Neural cell (in vitro differentiated cells): ENCODE measurements at regions not wholly inside any gene's neighbourhood (a gene's known extent, or its start where the extent isn't known, plus 50 kb on each side); places are given as distances from the start of the nearest gene placed in this dataset.

ENCODE experiments used
- H2AFZ ChIP-seq: fragments of 200-600, 300-800 bp; sonication (generic), shearing (Covaris generic); 2 replicates; pipeline ENCODE4 v1.6.0; 2014; ENCODE audit warnings: low read depth, mild to moderate bottlenecking, antibody characterized with exemption, low read length, moderate library complexity
- H3F3A ChIP-seq: fragments of 200-600 bp; shearing (Covaris generic); 2 replicates; pipeline ENCODE4 v1.6.1; 2016; ENCODE audit warnings: mild to moderate bottlenecking, moderate library complexity, mixed read lengths, antibody characterized with exemption, low read length; ENCODE audit not compliant: insufficient read depth, poor library complexity, severe bottlenecking
- H3K27ac ChIP-seq: fragments of 200-600, 300-800 bp; sonication (generic), shearing (Covaris generic); 2 replicates; pipeline ENCODE4 v1.5.1; 2014; ENCODE audit warnings: mild to moderate bottlenecking, low read length, moderate library complexity
- H3K27me3 ChIP-seq: fragments of 300-800, 200-600 bp; sonication (generic), shearing (Covaris generic); 2 replicates; pipeline ENCODE4 v1.6.0; 2014; ENCODE audit warnings: mild to moderate bottlenecking, low read depth, low read length, moderate library complexity; ENCODE audit not compliant: insufficient read depth
- H3K36me3 ChIP-seq: fragments of 300-800, 200-600 bp; sonication (generic), shearing (Covaris generic); 2 replicates; pipeline ENCODE4 v1.5.1; 2014; ENCODE audit warnings: mild to moderate bottlenecking, antibody characterized with exemption, low read length, moderate library complexity; ENCODE audit not compliant: insufficient read depth
- H3K4me2 ChIP-seq: fragments of 300-800, 200-600 bp; sonication (generic), shearing (Covaris generic); 2 replicates; pipeline ENCODE4 v1.6.0; 2014; ENCODE audit warnings: mild to moderate bottlenecking, low read length
- H3K4me3 ChIP-seq: fragments of 300-800, 200-600 bp; sonication (generic), shearing (Covaris generic); 2 replicates; pipeline ENCODE4 v1.5.1; 2014; ENCODE audit warnings: mild to moderate bottlenecking, low read length, moderate library complexity
- H3K79me2 ChIP-seq: fragments of 200-600 bp; shearing (Covaris generic); replicated peaks from 2 replicates; pipeline ENCODE4 v1.6.0; 2014; ENCODE audit warnings: mild to moderate bottlenecking, low read length, moderate library complexity; ENCODE audit not compliant: insufficient read depth
- H3K9ac ChIP-seq: fragments of 300-800, 200-600 bp; sonication (generic), shearing (Covaris generic); 2 replicates; pipeline ENCODE4 v1.6.1; 2016; ENCODE audit warnings: mild to moderate bottlenecking, low read length, mixed read lengths
- H3K9me2 ChIP-seq: fragments of 200-600 bp; shearing (Covaris generic); 2 replicates; pipeline ENCODE4 v1.6.1; 2016; ENCODE audit warnings: mild to moderate bottlenecking, low read length, mixed read lengths; ENCODE audit not compliant: insufficient read depth
- H3K9me3 ChIP-seq: fragments of 200-600, 300-800 bp; sonication (generic), shearing (Covaris generic); 2 replicates; pipeline ENCODE4 v1.6.1; 2016; ENCODE audit warnings: mild to moderate bottlenecking, mixed run types, low read length, moderate library complexity, mixed read lengths
- H4K20me1 ChIP-seq: fragments of 200-600 bp; shearing (Covaris generic); 2 replicates; pipeline ENCODE4 v1.6.1; 2016; ENCODE audit warnings: mild to moderate bottlenecking, mixed run types; ENCODE audit not compliant: insufficient read depth
- EP300 ChIP-seq: fragments of 450-650 bp; conservative IDR thresholded peaks from 2 replicates; pipeline ENCODE4 v1.6.1; 2014; ENCODE audit warnings: antibody characterized with exemption, mild to moderate bottlenecking, moderate library complexity; ENCODE audit not compliant: poor library complexity, severe bottlenecking
- EZH2 ChIP-seq: fragments of 200-600, 300-800 bp; shearing (Covaris generic), sonication (generic); IDR thresholded peaks from 2 replicates; pipeline ENCODE4 v1.6.1; 2014; ENCODE audit warnings: antibody characterized with exemption, low read length, borderline replicate concordance, mild to moderate bottlenecking; ENCODE audit not compliant: insufficient read depth, poor library complexity, severe bottlenecking
- MXI1 ChIP-seq: fragments of 450-650 bp; conservative IDR thresholded peaks from 2 replicates; pipeline ENCODE4 v1.6.1; 2014; ENCODE audit warnings: antibody characterized with exemption, mild to moderate bottlenecking; ENCODE audit not compliant: poor library complexity, severe bottlenecking
- POLR2AphosphoS5 ChIP-seq: IDR thresholded peaks from 2 replicates; pipeline ENCODE4 v1.6.1; 2012
- RAD21 ChIP-seq: fragments of 450-650 bp; conservative IDR thresholded peaks from 2 replicates; pipeline ENCODE4 v1.6.1; 2014; ENCODE audit warnings: antibody characterized with exemption, mild to moderate bottlenecking, moderate library complexity
- SMC3 ChIP-seq: fragments of 450-650 bp; conservative IDR thresholded peaks from 2 replicates; pipeline ENCODE4 v1.6.1; 2014; ENCODE audit warnings: antibody characterized with exemption, mild to moderate bottlenecking, moderate library complexity; ENCODE audit not compliant: poor library complexity
- TAF1 ChIP-seq: IDR thresholded peaks from 2 replicates; pipeline ENCODE4 v1.6.1; 2012; ENCODE audit warnings: low read depth
- TF ChIP-seq, protein P1 (sequence below): fragments of 450-650 bp; IDR thresholded peaks from 2 replicates; pipeline ENCODE4 v1.5.1; 2014; ENCODE audit warnings: antibody characterized with exemption, mild to moderate bottlenecking, moderate library complexity; ENCODE audit not compliant: poor library complexity, severe bottlenecking
- TF ChIP-seq, protein P2 (sequence below): IDR thresholded peaks from 2 replicates; pipeline ENCODE4 v1.6.1; 2012; ENCODE audit warnings: borderline replicate concordance

DNA sequence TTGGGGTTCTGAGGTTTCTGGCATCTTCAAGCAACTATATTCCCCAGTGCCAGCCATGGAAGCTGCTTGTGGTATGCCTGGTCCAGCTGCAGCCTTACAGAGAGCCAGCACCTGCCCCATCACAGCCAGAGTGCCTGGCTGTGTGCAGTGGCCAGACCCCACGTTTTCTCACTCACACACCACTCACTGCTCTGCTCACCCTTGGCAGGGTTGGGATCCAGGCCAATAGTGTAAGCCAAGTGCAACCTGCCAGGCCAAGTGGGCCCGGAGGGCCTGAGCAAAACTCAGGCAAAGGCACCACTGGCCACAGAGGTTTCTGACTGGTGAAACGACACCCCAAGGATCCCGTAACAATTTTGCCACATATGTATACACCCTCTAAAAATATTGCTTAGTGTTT is 67.9 kb upstream of the EYA4 start:
- Histone ChIP-seq H4K20me1 (no peaks in the 10 kb centered on the region), H3K9ac (no peak overlapping the region), H3K27me3 (no peaks in the 10 kb centered on the region), H3K9me2 (no peaks in the 10 kb centered on the region), H3K79me2 (no peaks in the 10 kb centered on the region), H3K4me2 (no peak overlapping the region), H2AFZ (no peak overlapping the region), H3K9me3 (no peaks in the 10 kb centered on the region), H3K36me3 (no peaks in the 10 kb centered on the region), H3K4me3 (no peak overlapping the region), H3F3A (no peaks in the 10 kb centered on the region), H3K27ac (no peak overlapping the region)
- TF ChIP-seq MXI1: no peak

DNA sequence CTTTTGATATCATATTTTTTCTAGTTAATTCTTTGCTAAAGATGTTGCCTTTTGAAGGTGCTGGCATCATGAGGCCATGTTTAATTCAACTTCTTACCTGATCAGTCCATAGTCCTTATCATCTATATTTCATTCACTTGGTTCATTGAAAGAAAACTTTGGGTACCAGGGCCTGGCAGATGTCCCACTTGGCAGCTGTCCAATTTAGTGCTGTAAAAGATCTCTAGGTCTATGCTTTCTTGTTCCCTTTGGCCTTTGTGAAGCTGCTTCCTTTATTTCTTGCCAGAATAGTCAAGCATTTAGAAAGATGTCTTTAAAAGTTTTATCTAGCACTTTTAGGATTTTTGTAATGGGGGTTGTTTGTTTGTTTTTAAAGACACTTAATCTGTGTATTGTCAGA is 61.7 kb upstream of the EYA4 start:
- no peaks in the 10 kb centered on the region for H3K9me3 ChIP-seq
- H4K20me1 ChIP-seq: no peaks in the 10 kb centered on the region
- H3K27me3 ChIP-seq: no peaks in the 10 kb centered on the region
- no peak for TF ChIP-seq POLR2AphosphoS5
- no peak for TF ChIP-seq EP300
- TF ChIP-seq SMC3: no peak
- TF ChIP-seq MXI1: no peak
- TF ChIP-seq TAF1: no peak
- TF ChIP-seq, protein P1, sequence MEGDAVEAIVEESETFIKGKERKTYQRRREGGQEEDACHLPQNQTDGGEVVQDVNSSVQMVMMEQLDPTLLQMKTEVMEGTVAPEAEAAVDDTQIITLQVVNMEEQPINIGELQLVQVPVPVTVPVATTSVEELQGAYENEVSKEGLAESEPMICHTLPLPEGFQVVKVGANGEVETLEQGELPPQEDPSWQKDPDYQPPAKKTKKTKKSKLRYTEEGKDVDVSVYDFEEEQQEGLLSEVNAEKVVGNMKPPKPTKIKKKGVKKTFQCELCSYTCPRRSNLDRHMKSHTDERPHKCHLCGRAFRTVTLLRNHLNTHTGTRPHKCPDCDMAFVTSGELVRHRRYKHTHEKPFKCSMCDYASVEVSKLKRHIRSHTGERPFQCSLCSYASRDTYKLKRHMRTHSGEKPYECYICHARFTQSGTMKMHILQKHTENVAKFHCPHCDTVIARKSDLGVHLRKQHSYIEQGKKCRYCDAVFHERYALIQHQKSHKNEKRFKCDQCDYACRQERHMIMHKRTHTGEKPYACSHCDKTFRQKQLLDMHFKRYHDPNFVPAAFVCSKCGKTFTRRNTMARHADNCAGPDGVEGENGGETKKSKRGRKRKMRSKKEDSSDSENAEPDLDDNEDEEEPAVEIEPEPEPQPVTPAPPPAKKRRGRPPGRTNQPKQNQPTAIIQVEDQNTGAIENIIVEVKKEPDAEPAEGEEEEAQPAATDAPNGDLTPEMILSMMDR: no peak
- TF ChIP-seq, protein P2, sequence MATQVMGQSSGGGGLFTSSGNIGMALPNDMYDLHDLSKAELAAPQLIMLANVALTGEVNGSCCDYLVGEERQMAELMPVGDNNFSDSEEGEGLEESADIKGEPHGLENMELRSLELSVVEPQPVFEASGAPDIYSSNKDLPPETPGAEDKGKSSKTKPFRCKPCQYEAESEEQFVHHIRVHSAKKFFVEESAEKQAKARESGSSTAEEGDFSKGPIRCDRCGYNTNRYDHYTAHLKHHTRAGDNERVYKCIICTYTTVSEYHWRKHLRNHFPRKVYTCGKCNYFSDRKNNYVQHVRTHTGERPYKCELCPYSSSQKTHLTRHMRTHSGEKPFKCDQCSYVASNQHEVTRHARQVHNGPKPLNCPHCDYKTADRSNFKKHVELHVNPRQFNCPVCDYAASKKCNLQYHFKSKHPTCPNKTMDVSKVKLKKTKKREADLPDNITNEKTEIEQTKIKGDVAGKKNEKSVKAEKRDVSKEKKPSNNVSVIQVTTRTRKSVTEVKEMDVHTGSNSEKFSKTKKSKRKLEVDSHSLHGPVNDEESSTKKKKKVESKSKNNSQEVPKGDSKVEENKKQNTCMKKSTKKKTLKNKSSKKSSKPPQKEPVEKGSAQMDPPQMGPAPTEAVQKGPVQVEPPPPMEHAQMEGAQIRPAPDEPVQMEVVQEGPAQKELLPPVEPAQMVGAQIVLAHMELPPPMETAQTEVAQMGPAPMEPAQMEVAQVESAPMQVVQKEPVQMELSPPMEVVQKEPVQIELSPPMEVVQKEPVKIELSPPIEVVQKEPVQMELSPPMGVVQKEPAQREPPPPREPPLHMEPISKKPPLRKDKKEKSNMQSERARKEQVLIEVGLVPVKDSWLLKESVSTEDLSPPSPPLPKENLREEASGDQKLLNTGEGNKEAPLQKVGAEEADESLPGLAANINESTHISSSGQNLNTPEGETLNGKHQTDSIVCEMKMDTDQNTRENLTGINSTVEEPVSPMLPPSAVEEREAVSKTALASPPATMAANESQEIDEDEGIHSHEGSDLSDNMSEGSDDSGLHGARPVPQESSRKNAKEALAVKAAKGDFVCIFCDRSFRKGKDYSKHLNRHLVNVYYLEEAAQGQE: no peak
- no peak for TF ChIP-seq EZH2
- no peak for TF ChIP-seq RAD21
- no peak overlapping the region for H3K4me2 ChIP-seq
- no peaks in the 10 kb centered on the region for H3K9me2 ChIP-seq
- H3K27ac ChIP-seq: no peak overlapping the region
- no peaks in the 10 kb centered on the region for H3K79me2 ChIP-seq
- no peaks in the 10 kb centered on the region for H3F3A ChIP-seq
- no peak overlapping the region for H2AFZ ChIP-seq
- no peak overlapping the region for H3K4me3 ChIP-seq
- no peak overlapping the region for H3K9ac ChIP-seq
- H3K36me3 ChIP-seq: no peaks in the 10 kb centered on the region

DNA sequence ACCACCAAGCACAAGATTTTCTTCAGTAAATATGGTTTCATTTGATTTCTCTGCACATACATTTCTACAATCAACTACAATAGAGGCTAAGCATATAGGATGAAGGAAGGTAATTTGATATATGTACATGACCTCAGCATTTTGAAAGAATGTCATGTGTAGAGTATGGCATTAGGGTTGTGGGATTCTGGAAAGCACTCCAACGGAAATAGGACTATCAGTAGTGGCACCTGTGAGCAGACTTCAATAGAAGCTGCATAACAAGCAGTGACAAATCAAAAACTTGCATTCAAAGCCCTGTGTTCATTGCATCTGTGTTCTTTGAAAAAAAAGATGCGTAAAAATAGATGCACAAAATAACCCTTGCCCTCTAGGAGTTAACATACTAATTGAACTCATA is 57.5 kb upstream of the EYA4 start:
- Histone ChIP-seq H3K4me3 (no peak overlapping the region), H3K27ac (no peak overlapping the region), H3K9me3 (no peaks in the 10 kb centered on the region), H4K20me1 (no peaks in the 10 kb centered on the region), H3K9ac (no peak overlapping the region), H3F3A (no peaks in the 10 kb centered on the region), H3K27me3 (no peaks in the 10 kb centered on the region), H3K9me2 (no peaks in the 10 kb centered on the region), H2AFZ (no peak overlapping the region), H3K4me2 (no peak overlapping the region), H3K36me3 (no peaks in the 10 kb centered on the region), H3K79me2 (no peaks in the 10 kb centered on the region)
- TF ChIP-seq, protein P1: no peak
- TF ChIP-seq RAD21 (no peak), MXI1 (no peak), POLR2AphosphoS5 (no peak), EP300 (no peak), EZH2 (no peak), SMC3 (no peak), TAF1 (no peak)
- TF ChIP-seq, protein P2: no peak
